Liver (tissue), 8 donors: ENCODE measurements at regions not wholly inside any gene's neighbourhood (a gene's known extent, or its start where the extent isn't known, plus 50 kb on each side); places are given as distances from the start of the nearest gene placed in this dataset.

Experiments
- DNase-seq: peaks from one replicate; pipeline ENCODE4 v3.0.0-alpha.2; 2017; ENCODE audit warnings: low spot score
- H3K27ac ChIP-seq, 2 donors: one replicate each; pipeline ENCODE4 v1.7.0; 2013; ENCODE audit warnings: inconsistent platforms in 2 of 2, low read length in 2 of 2, control low read depth in 1 of 2, low read depth in 1 of 2, mild to moderate bottlenecking in 1 of 2
- H3K27me3 ChIP-seq, 4 donors: one replicate each; pipeline versions ENCODE4 v1.6.1 to v1.7.0; 2013; ENCODE audit warnings: low read length in 3 of 4, inconsistent platforms in 1 of 4, mild to moderate bottlenecking in 1 of 4, moderate library complexity in 1 of 4; ENCODE audit not compliant: control insufficient read depth in 4 of 4, insufficient read depth in 4 of 4
- H3K36me3 ChIP-seq, 4 donors: one replicate each; pipeline versions ENCODE4 v1.6.1 to v1.7.0; 2013; ENCODE audit warnings: low read length in 3 of 4, mild to moderate bottlenecking in 3 of 4, low read depth in 1 of 4, moderate library complexity in 1 of 4; ENCODE audit not compliant: control insufficient read depth in 4 of 4, insufficient read depth in 3 of 4
- H3K4me1 ChIP-seq, 4 donors: one replicate each; pipeline versions ENCODE4 v1.6.1 to v1.7.0; 2013; ENCODE audit warnings: low read length in 3 of 4, mild to moderate bottlenecking in 3 of 4, moderate library complexity in 1 of 4; ENCODE audit not compliant: control insufficient read depth in 4 of 4, insufficient read depth in 4 of 4
- H3K4me3 ChIP-seq, 3 donors: one replicate each; pipeline versions ENCODE4 v1.6.1 to v1.7.0; 2013; ENCODE audit warnings: low read length in 3 of 3, control low read depth in 1 of 3, low read depth in 1 of 3, mild to moderate bottlenecking in 1 of 3
- H3K9ac ChIP-seq, 2 donors: one replicate each; pipeline ENCODE4 v1.7.0; 2013; ENCODE audit warnings: low read length in 2 of 2, mild to moderate bottlenecking in 2 of 2, moderate library complexity in 2 of 2, control low read depth in 1 of 2, low read depth in 1 of 2
- H3K9me3 ChIP-seq, 4 donors: one replicate each; pipeline versions ENCODE4 v1.6.1 to v1.7.0; 2013; ENCODE audit warnings: low read length in 3 of 4; ENCODE audit not compliant: control insufficient read depth in 4 of 4
- ATF3 ChIP-seq: IDR thresholded peaks from 2 replicates; pipeline ENCODE4 v1.6.1; 2016; ENCODE audit warnings: antibody characterized with exemption
- CTCF ChIP-seq: fragments of 150-350 bp; IDR thresholded peaks from 2 replicates; pipeline ENCODE4 v1.5.1; 2017; ENCODE audit warnings: improper control_type of control experiment, low read depth, low read length; ENCODE audit not compliant: missing input control
- EGR1 ChIP-seq, 2 donors: IDR thresholded peaks; 2 replicates each; pipeline ENCODE4 v1.6.1; 2016 to 2018; ENCODE audit warnings: antibody characterized with exemption in 2 of 2, low read depth in 2 of 2
- FOXA1 ChIP-seq: IDR thresholded peaks from 2 replicates; pipeline ENCODE4 v1.6.1; 2016; ENCODE audit warnings: antibody characterized with exemption
- FOXA2 ChIP-seq: IDR thresholded peaks from 2 replicates; pipeline ENCODE4 v1.6.1; 2016; ENCODE audit warnings: antibody characterized with exemption
- GABPA ChIP-seq, 2 donors: IDR thresholded peaks in 1 of 2; conservative IDR thresholded peaks in 1 of 2; 2 replicates each; pipeline ENCODE4 v1.6.1; 2016; ENCODE audit warnings: antibody characterized with exemption in 2 of 2, mild to moderate bottlenecking in 1 of 2, moderate library complexity in 1 of 2
- HNF4A ChIP-seq, 2 donors: conservative IDR thresholded peaks; 2 replicates each; pipeline ENCODE4 v1.6.1; 2016; ENCODE audit warnings: antibody characterized with exemption in 2 of 2, mild to moderate bottlenecking in 2 of 2
- HNF4G ChIP-seq: IDR thresholded peaks from 2 replicates; pipeline ENCODE4 v1.6.1; 2016; ENCODE audit warnings: antibody characterized with exemption
- JUND ChIP-seq, 2 donors: IDR thresholded peaks; 2 replicates each; pipeline ENCODE4 v1.6.1; 2016; ENCODE audit warnings: antibody characterized with exemption in 2 of 2
- MAX ChIP-seq: IDR thresholded peaks from 2 replicates; pipeline ENCODE4 v1.6.1; 2016; ENCODE audit warnings: antibody characterized with exemption
- NR2F2 ChIP-seq: IDR thresholded peaks from 2 replicates; pipeline ENCODE4 v1.6.1; 2016; ENCODE audit warnings: antibody characterized with exemption
- RXRA ChIP-seq, 2 donors: IDR thresholded peaks; 2 replicates each; pipeline ENCODE4 v1.6.1; 2017 to 2018; ENCODE audit warnings: antibody characterized with exemption in 2 of 2, mild to moderate bottlenecking in 1 of 2
- SP1 ChIP-seq: IDR thresholded peaks from 2 replicates; pipeline ENCODE4 v1.6.1; 2018; ENCODE audit warnings: antibody characterized with exemption, mild to moderate bottlenecking
- TAF1 ChIP-seq: conservative IDR thresholded peaks from 2 replicates; pipeline ENCODE4 v1.6.1; 2016; ENCODE audit warnings: antibody characterized with exemption, mild to moderate bottlenecking
- YY1 ChIP-seq: IDR thresholded peaks from 2 replicates; pipeline ENCODE4 v1.6.1; 2016; ENCODE audit warnings: antibody characterized with exemption, mild to moderate bottlenecking
- ZBTB33 ChIP-seq: IDR thresholded peaks from 2 replicates; pipeline ENCODE4 v1.6.1; 2016; ENCODE audit warnings: antibody characterized with exemption
- WGBS: extraction: QIAGEN DNeasy Blood & Tissue Kit; methylation state at CpG from one replicate; pipeline ENCODE4 v1.1.7; 2013; 5-methylcytosine and 5-hydroxymethylcytosine counted together
- donor health status: healthy.
- donor health status: healthy.
- donor health status: healthy.
- donor health status: healthy.
- donor health status: healthy.

- Histone ChIP-seq H3K27ac (no peak overlapping the region), H3K9ac (no peak overlapping the region), H3K27me3 (no peaks in the 10 kb centered on the region), H3K4me3 (no peak overlapping the region), H3K4me1 (no peaks in the 10 kb centered on the region), H3K36me3 (no peaks in the 10 kb centered on the region), H3K9me3 (no peaks in the 10 kb centered on the region)
- 87% methylated on average over 2 of the region's 2 CpGs for WGBS
- no peak for DNase-seq
- TF ChIP-seq ATF3, result no peak
- no peak for TF ChIP-seq YY1
Measured at GRCh38 chr5:72562717-72563116, 55.5 kb upstream of the ZNF366 start.

- no peak for TF ChIP-seq JUND (IDR thresholded peaks at IDR 0.05)
- no peak for TF ChIP-seq TAF1
- no peak for TF ChIP-seq GABPA (IDR thresholded peaks at IDR 0.05 in 1 of 2, conservative IDR thresholded peaks at IDR 0.05 in 1 of 2)
- no peak for TF ChIP-seq SP1
- TF ChIP-seq FOXA2, result no peak
- no peak for TF ChIP-seq HNF4G
- TF ChIP-seq HNF4A (conservative IDR thresholded peaks at IDR 0.05), result no peak
- no peak for TF ChIP-seq NR2F2
- TF ChIP-seq MAX, result no peak
- TF ChIP-seq ATF3, result no peak
- no peak for TF ChIP-seq FOXA1
- no peak for TF ChIP-seq RXRA (IDR thresholded peaks at IDR 0.05)
- no peak for TF ChIP-seq CTCF
- no peak for TF ChIP-seq EGR1 (IDR thresholded peaks at IDR 0.05; ENCODE audit: low read depth in 2 of 2)
- no peak for TF ChIP-seq ZBTB33
- no peaks in the 10 kb centered on the region for H3K36me3 ChIP-seq
- 82% methylated on average over 5 of the region's 5 CpGs for WGBS
Measured at GRCh38 chr5:72561148-72561972, 54.1 kb upstream of the ZNF366 start.

More at GRCh38 chr5:72561148-72561972, 54.1 kb upstream of the ZNF366 start:
- no peaks in the 10 kb centered on the region for H3K27me3 ChIP-seq
- peaks cover 0 to 9% (median 3%) of the 10 kb centered on the region in 4 donors for H3K4me1 ChIP-seq
- no peak overlapping the region for H3K9ac ChIP-seq
- H3K9me3 ChIP-seq, result no peaks in the 10 kb centered on the region
- no peak for DNase-seq
- H3K4me3 ChIP-seq, result no peak overlapping the region
- no peak overlapping the region for H3K27ac ChIP-seq
